Ishikawa (cell line): ENCODE measurements at regions not wholly inside any gene's neighbourhood (a gene's known extent, or its start where the extent isn't known, plus 50 kb on each side); places are given as distances from the start of the nearest gene placed in this dataset.

ENCODE experiments used
- FOXM1 ChIP-seq: IDR thresholded peaks from 2 replicates; pipeline ENCODE4 v1.6.1; 2012; ENCODE audit warnings: low read depth, borderline replicate concordance
- NFIC ChIP-seq: IDR thresholded peaks from 2 replicates; pipeline ENCODE4 v1.6.1; 2012
- TCF12 ChIP-seq: IDR thresholded peaks from 2 replicates; pipeline ENCODE4 v1.6.1; 2012; ENCODE audit warnings: low read depth
- TF ChIP-seq, protein P1 (sequence below): IDR thresholded peaks from 2 replicates; pipeline ENCODE4 v1.6.1; 2012; ENCODE audit warnings: low read depth, mild to moderate bottlenecking
- TF ChIP-seq, protein P2 (sequence below): IDR thresholded peaks from 2 replicates; pipeline ENCODE4 v1.6.1; 2012

GRCh38 chrX:43605351-43605750, 50.7 kb upstream of the MAOA start:
- TF ChIP-seq NFIC (no peak), FOXM1 (no peak), TCF12 (no peak)
- TF ChIP-seq, protein P1, sequence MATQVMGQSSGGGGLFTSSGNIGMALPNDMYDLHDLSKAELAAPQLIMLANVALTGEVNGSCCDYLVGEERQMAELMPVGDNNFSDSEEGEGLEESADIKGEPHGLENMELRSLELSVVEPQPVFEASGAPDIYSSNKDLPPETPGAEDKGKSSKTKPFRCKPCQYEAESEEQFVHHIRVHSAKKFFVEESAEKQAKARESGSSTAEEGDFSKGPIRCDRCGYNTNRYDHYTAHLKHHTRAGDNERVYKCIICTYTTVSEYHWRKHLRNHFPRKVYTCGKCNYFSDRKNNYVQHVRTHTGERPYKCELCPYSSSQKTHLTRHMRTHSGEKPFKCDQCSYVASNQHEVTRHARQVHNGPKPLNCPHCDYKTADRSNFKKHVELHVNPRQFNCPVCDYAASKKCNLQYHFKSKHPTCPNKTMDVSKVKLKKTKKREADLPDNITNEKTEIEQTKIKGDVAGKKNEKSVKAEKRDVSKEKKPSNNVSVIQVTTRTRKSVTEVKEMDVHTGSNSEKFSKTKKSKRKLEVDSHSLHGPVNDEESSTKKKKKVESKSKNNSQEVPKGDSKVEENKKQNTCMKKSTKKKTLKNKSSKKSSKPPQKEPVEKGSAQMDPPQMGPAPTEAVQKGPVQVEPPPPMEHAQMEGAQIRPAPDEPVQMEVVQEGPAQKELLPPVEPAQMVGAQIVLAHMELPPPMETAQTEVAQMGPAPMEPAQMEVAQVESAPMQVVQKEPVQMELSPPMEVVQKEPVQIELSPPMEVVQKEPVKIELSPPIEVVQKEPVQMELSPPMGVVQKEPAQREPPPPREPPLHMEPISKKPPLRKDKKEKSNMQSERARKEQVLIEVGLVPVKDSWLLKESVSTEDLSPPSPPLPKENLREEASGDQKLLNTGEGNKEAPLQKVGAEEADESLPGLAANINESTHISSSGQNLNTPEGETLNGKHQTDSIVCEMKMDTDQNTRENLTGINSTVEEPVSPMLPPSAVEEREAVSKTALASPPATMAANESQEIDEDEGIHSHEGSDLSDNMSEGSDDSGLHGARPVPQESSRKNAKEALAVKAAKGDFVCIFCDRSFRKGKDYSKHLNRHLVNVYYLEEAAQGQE: no peak
- TF ChIP-seq, protein P2, sequence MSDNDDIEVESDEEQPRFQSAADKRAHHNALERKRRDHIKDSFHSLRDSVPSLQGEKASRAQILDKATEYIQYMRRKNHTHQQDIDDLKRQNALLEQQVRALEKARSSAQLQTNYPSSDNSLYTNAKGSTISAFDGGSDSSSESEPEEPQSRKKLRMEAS: no peak
